ENCODE measurements at regions not wholly inside any gene's neighbourhood (a gene's known extent, or its start where the extent isn't known, plus 50 kb on each side); places are given as distances from the start of the nearest gene placed in this dataset.

- Histone ChIP-seq H3K9me3 (ENCODE audit: control insufficient read depth, insufficient read depth, low read depth, low read length) (no peaks in the 10 kb centered on the region), H3K4me1 (ENCODE audit: control insufficient read depth, insufficient read depth, low read length) (no peaks in the 10 kb centered on the region), H3K36me3 (ENCODE audit: control insufficient read depth, insufficient read depth, low read length) (no peaks in the 10 kb centered on the region), H3K4me3 (ENCODE audit: low read depth in 2 of 2, low read length in 2 of 2) (no peak overlapping the region), H3K27me3 (ENCODE audit: control insufficient read depth, insufficient read depth, low read length) (peaks cover 7% of the 10 kb centered on the region), H3K27ac (ENCODE audit: low read length) (no peak overlapping the region)
- ATAC-seq, result no peak
- BruUV-seq (replicated peaks), result no TSS peak
- POLR2A ChIA-PET, result no interaction called here
- CTCF ChIA-PET, result interaction anchor here (1.2 kb wide), 1 partner anchor 10 kb away, joined by 3 read pairs; no protein-coding TSS in a partner anchor
- in situ Hi-C loops (cut with HindIII; ENCODE audit: low pct_unique_long_range_greater_than_20kb, low sequenced_read_pairs), result no loop called here
- intact Hi-C loops (cut with micrococcal nuclease; ENCODE audit: unreplicated experiment), result no loop called here
- no peak for TF ChIP-seq TCF7L2 (IDR thresholded peaks at IDR 0.05; ENCODE audit: low read depth, low read length)
- TF ChIP-seq POLR2AphosphoS5 (IDR thresholded peaks at IDR 0.05; ENCODE audit: low read depth, low read length), result no peak
- TF ChIP-seq SIN3A (IDR thresholded peaks at IDR 0.05; ENCODE audit: borderline replicate concordance, insufficient read depth, low read depth, low read length), result no peak
- no peak for TF ChIP-seq CTCF (IDR thresholded peaks at IDR 0.05)
- TF ChIP-seq REST (IDR thresholded peaks at IDR 0.05; ENCODE audit: insufficient read depth in 1 of 2, low read depth in 2 of 2, low read length in 1 of 2), result no peak
- no peak for DNase-seq (ENCODE audit: low read depth, low spot score)
Measured at GRCh38 chr10:75347186-75347585, 54.4 kb downstream of the ZNF503 start.

- CTCF ChIA-PET, result no interaction called here
- in situ Hi-C loops (cut with HindIII; ENCODE audit: low pct_unique_long_range_greater_than_20kb, low sequenced_read_pairs), result no loop called here
- Histone ChIP-seq H3K27ac (ENCODE audit: low read length) (no peak overlapping the region), H3K4me3 (ENCODE audit: low read depth in 2 of 2, low read length in 2 of 2) (no peak overlapping the region), H3K27me3 (ENCODE audit: control insufficient read depth, insufficient read depth, low read length) (peaks cover 8% of the 10 kb centered on the region), H3K36me3 (ENCODE audit: control insufficient read depth, insufficient read depth, low read length) (no peaks in the 10 kb centered on the region), H3K4me1 (ENCODE audit: control insufficient read depth, insufficient read depth, low read length) (no peaks in the 10 kb centered on the region), H3K9me3 (ENCODE audit: control insufficient read depth, insufficient read depth, low read depth, low read length) (no peaks in the 10 kb centered on the region)
- no TSS peak for BruUV-seq (replicated peaks)
- no peak for TF ChIP-seq REST (IDR thresholded peaks at IDR 0.05; ENCODE audit: insufficient read depth in 1 of 2, low read depth in 2 of 2, low read length in 1 of 2)
- TF ChIP-seq POLR2AphosphoS5 (IDR thresholded peaks at IDR 0.05; ENCODE audit: low read depth, low read length), result no peak
- no peak for TF ChIP-seq SIN3A (IDR thresholded peaks at IDR 0.05; ENCODE audit: borderline replicate concordance, insufficient read depth, low read depth, low read length)
- no peak for TF ChIP-seq TCF7L2 (IDR thresholded peaks at IDR 0.05; ENCODE audit: low read depth, low read length)
- no peak for TF ChIP-seq CTCF (IDR thresholded peaks at IDR 0.05)
- peak; percentile 38; the same call in 1 of the 2 replicates for ATAC-seq
- no peak for DNase-seq (ENCODE audit: low read depth, low spot score)
- POLR2A ChIA-PET, result no interaction called here
- intact Hi-C loops (cut with micrococcal nuclease; ENCODE audit: unreplicated experiment), result no loop called here
Measured at GRCh38 chr10:75345738-75346137, 55.8 kb downstream of the ZNF503 start.
